Body of pancreas (tissue), 4 donors: ENCODE measurements at regions not wholly inside any gene's neighbourhood (a gene's known extent, or its start where the extent isn't known, plus 50 kb on each side); places are given as distances from the start of the nearest gene placed in this dataset.

Source experiments
- ATAC-seq: fragments of 150-250 bp; one replicate; pipeline ENCODE4 v1.9.1; 2016
- DNase-seq, 4 donors: peaks; one replicate each; pipeline ENCODE4 v3.0.0-alpha.2; 2019
- H3K27ac ChIP-seq, 4 donors: fragments of 200-600 bp; sonication (generic); 1 replicate in 3 of 4; 2 replicates in 1 of 4; pipeline versions ENCODE4 v1.5.1 to v1.6.1; 2016 to 2019; ENCODE audit warnings: mild to moderate bottlenecking in 1 of 4, mixed read lengths in 1 of 4, moderate library complexity in 1 of 4
- H3K27me3 ChIP-seq, 2 donors: fragments of 200-600 bp; sonication (generic); one replicate each; pipeline ENCODE4 v1.6.0; 2016; ENCODE audit warnings: mild to moderate bottlenecking in 1 of 2
- H3K36me3 ChIP-seq, 2 donors: fragments of 200-600 bp; sonication (generic); replicated peaks in 1 of 2; 2 replicates each; pipeline ENCODE4 v1.5.1; 2016; ENCODE audit warnings: low read depth in 2 of 2; ENCODE audit not compliant: insufficient read depth in 1 of 2
- H3K4me1 ChIP-seq: fragments of 200-600 bp; sonication (generic); one replicate; pipeline ENCODE4 v1.6.0; 2016
- H3K4me3 ChIP-seq, 2 donors: fragments of 200-600 bp; sonication (generic); 1 replicate in 1 of 2; 2 replicates in 1 of 2; pipeline ENCODE4 v1.5.1; 2016 to 2019
- H3K9me3 ChIP-seq, 3 donors: fragments of 200-600 bp; sonication (generic); 1 replicate in 2 of 3; 2 replicates in 1 of 3; pipeline ENCODE4 v1.5.1; 2016
- POLR2A ChIP-seq, 3 donors: fragments of 450-650 bp; IDR thresholded peaks; one replicate each; pipeline ENCODE4 v1.6.1; 2016; ENCODE audit warnings: antibody characterized with exemption in 3 of 3, mild to moderate bottlenecking in 2 of 3
- WGBS, 2 donors: methylation state at CpG; one replicate each; pipeline ENCODE4 v1.1.5; 2017; 5-methylcytosine and 5-hydroxymethylcytosine counted together
- intact Hi-C: fragments of 100-400 bp; cut with DNase I; formaldehyde crosslinking; loops from one replicate; pipeline ENCODE4 v1.15.1; 2023
- TF ChIP-seq, protein P1 (sequence below), 7 experiments: fragments of 450-650 bp in 4 of 7; fragments of 200-600 bp in 3 of 7; sonication (generic) in 3 of 7; IDR thresholded peaks; one replicate each; pipeline ENCODE4 v1.5.1; 2016 to 2019; ENCODE audit warnings: antibody characterized with exemption in 7 of 7

DNA sequence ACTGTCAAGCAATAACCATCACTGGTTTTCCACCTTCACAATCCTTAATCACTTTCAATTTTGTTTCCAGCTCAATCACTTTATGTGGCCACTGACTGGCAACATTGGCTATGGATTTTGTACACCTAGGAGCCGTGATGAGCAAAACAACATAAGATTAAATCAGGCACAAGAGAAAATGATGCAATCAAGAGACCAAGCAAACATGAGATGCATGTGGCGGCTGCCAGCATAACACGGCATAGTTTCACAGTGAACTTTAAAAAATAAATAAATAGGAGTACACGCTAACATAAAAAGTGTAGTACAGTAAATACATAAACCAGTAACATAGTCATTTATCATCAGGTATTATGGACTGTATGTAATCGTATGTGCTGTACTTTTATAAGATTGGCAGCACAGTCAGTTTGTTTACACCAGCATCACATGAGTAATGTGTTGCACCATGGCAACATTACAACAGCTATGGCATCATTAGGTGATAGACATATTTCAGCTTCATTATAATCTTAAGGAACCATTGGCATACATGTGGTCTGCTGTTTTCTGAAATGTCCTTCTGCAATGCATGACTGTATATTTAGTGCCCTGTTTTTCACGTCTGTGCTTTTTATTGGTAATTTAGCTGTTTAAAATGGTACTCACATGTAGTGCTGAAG, 83.3 kb upstream of the PRDM11 start:
- Histone ChIP-seq H3K4me3 (no peak overlapping the region), H3K27me3 (no peaks in the 10 kb centered on the region), H3K27ac (no peak overlapping the region), H3K4me1 (no peaks in the 10 kb centered on the region), H3K9me3 (no peaks in the 10 kb centered on the region), H3K36me3 (no peaks in the 10 kb centered on the region)
- intact Hi-C loops, result no loop called here
- ATAC-seq, result no peak
- no peak for DNase-seq
- WGBS, 2 donors, result 92 to 95% methylated on average over 6 of the region's 6 CpGs
- TF ChIP-seq POLR2A (IDR thresholded peaks at IDR 0.05), result no peak
- TF ChIP-seq, protein P1, sequence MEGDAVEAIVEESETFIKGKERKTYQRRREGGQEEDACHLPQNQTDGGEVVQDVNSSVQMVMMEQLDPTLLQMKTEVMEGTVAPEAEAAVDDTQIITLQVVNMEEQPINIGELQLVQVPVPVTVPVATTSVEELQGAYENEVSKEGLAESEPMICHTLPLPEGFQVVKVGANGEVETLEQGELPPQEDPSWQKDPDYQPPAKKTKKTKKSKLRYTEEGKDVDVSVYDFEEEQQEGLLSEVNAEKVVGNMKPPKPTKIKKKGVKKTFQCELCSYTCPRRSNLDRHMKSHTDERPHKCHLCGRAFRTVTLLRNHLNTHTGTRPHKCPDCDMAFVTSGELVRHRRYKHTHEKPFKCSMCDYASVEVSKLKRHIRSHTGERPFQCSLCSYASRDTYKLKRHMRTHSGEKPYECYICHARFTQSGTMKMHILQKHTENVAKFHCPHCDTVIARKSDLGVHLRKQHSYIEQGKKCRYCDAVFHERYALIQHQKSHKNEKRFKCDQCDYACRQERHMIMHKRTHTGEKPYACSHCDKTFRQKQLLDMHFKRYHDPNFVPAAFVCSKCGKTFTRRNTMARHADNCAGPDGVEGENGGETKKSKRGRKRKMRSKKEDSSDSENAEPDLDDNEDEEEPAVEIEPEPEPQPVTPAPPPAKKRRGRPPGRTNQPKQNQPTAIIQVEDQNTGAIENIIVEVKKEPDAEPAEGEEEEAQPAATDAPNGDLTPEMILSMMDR (IDR thresholded peaks at IDR 0.05), result no peak

DNA sequence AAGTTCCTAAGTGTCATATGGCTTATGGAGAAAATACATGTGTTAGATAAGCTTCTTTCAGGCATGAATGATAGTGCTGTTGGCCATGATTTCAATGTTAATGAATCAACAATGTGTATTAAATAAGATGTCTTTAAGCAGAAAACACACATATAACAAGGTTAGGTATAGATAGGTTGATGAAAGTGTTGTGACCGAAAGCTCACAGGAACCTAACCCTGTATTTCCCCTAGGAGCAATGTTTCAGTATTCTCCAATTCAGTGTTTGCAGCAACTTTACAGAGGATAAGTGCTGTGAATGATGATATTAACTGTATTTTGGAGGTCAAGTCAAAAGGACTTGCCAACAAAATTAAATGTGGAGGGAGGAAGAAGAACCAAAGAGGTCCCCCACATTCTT, 82.8 kb upstream of the PRDM11 start:
- Histone ChIP-seq H3K4me1 (no peaks in the 10 kb centered on the region), H3K36me3 (no peaks in the 10 kb centered on the region), H3K9me3 (no peaks in the 10 kb centered on the region), H3K27me3 (no peaks in the 10 kb centered on the region), H3K27ac (no peak overlapping the region), H3K4me3 (no peak overlapping the region)
- TF ChIP-seq, protein P1 (IDR thresholded peaks at IDR 0.05), result no peak
- no peak for TF ChIP-seq POLR2A (IDR thresholded peaks at IDR 0.05)
- 97% methylated on average over 1 of the region's 1 CpG for WGBS, 2 donors
- ATAC-seq, result no peak
- no peak for DNase-seq
- intact Hi-C loops, result no loop called here

DNA sequence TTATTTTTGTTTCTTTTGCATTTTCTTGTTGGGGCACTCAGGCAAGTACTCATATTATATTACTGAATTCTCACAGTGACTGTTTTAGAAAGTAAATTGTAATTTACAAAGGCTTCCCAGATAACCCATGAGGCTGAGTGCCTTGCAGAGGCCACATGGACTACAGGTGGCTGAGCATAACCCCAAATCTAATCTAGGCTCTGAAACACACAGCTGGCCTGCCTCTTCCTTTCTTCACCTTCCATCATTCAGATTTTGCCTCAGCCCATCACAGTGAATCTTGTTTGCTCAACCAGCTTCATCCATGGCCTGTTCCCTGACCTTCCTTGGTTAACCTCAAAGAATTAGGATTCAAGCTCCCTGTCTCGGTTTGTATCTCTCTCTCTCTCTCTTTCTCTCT, 78.5 kb upstream of the PRDM11 start:
- ATAC-seq, result no peak

DNA sequence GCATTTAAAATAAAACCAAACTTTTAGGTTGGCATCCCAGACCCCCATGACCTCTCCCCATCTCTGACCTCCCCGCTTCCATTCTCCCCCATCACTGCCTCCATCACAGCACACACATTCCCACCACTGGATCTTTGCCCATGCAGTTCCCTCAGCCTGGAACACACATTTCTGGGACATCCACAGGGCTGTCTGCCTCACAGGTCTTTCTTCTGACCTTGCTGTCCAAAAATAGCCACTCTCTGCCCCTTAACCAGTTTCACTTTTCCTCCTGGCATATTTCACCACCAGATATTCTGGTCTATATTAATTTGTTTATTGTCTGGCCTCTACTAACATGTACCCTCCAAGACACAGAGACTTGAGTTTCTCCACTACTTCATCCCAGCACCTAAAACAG, 75.2 kb upstream of the PRDM11 start:
- H3K27me3 ChIP-seq, result no peaks in the 10 kb centered on the region
- intact Hi-C loops, result no loop called here
- H3K4me1 ChIP-seq, result peaks cover 7% of the 10 kb centered on the region
- 86 to 100% methylated on average over 1 of the region's 1 CpG for WGBS, 2 donors
- no peaks in the 10 kb centered on the region for H3K36me3 ChIP-seq
- no peaks in the 10 kb centered on the region for H3K9me3 ChIP-seq
- TF ChIP-seq POLR2A (IDR thresholded peaks at IDR 0.05), result no peak
- TF ChIP-seq, protein P1 (IDR thresholded peaks at IDR 0.05), result no peak
- ATAC-seq (no peak), DNase-seq (no peak)
- H3K4me3 ChIP-seq, result no peak overlapping the region
- H3K27ac ChIP-seq, result no peak overlapping the region

More for the DNA sequence above, 78.5 kb upstream of the PRDM11 start:
- Histone ChIP-seq H3K36me3 (no peaks in the 10 kb centered on the region), H3K27ac (no peak overlapping the region), H3K27me3 (no peaks in the 10 kb centered on the region), H3K9me3 (no peaks in the 10 kb centered on the region), H3K4me1 (no peaks in the 10 kb centered on the region), H3K4me3 (no peak overlapping the region)
- 95 to 100% methylated on average over 1 of the region's 1 CpG for whole genome bisulfite sequencing, 2 donors
- no peak for TF ChIP-seq POLR2A (IDR thresholded peaks at IDR 0.05)
- TF ChIP-seq, protein P1 (IDR thresholded peaks at IDR 0.05), result no peak
- no peak for DNase-seq
- intact Hi-C loops, result no loop called here

DNA sequence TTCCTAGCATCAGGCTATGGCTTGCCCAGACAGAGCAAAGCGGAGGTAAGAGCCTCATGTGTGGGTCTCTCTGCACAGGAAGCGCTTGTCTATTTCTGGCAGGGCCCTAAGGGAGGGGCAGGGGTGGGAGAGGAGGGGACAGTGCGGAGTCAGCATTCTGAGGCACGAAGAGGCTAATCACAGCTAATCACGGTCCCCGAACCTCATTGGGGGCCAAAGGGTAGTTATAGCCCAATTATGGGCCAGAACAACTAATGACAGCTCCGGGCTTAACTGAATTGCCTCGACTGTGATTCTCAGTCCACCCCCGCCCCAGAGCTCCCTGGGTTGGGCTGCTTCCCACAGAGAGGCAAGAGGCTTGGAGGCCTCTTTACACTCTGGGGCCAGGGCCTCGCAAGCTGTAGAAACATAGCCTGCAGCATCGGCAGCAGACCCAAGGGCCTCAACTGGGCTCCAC, 72.7 kb upstream of the PRDM11 start:
- no peak overlapping the region for H3K27ac ChIP-seq
- DNase-seq (no peak), ATAC-seq (no peak)
- no peaks in the 10 kb centered on the region for H3K36me3 ChIP-seq
- TF ChIP-seq POLR2A (IDR thresholded peaks at IDR 0.05), result no peak
- TF ChIP-seq, protein P1 (IDR thresholded peaks at IDR 0.05), result no peak
- no peaks in the 10 kb centered on the region for H3K9me3 ChIP-seq
- WGBS, 2 donors, result 68 to 85% methylated on average over 6 to 11 of the region's 11 CpGs
- peaks cover 10% of the 10 kb centered on the region for H3K4me1 ChIP-seq
- intact Hi-C loops, result no loop called here
- no peaks in the 10 kb centered on the region for H3K27me3 ChIP-seq
- no peak overlapping the region for H3K4me3 ChIP-seq
